Astrocyte of the spinal cord (primary cell): ENCODE measurements at regions not wholly inside any gene's neighbourhood (a gene's known extent, or its start where the extent isn't known, plus 50 kb on each side); places are given as distances from the start of the nearest gene placed in this dataset.

ENCODE experiments used
- DNase-seq: peaks from one replicate; pipeline ENCODE4 v3.0.0; 2011; ENCODE audit warnings: low read depth, low spot score
- H3K4me3 ChIP-seq: 2 replicates; pipeline ENCODE4 v1.5.1; 2011; ENCODE audit warnings: low read depth, mild to moderate bottlenecking, low read length, moderate library complexity
- CTCF ChIP-seq: IDR thresholded peaks from 2 replicates; pipeline ENCODE4 v1.5.1; 2012; ENCODE audit warnings: low read depth, mild to moderate bottlenecking, low read length, inconsistent platforms
- in situ Hi-C: cut with HindIII; loops from 2 replicates; pipeline ENCODE4 v1.10.0; 2017; ENCODE audit warnings: low sequenced_read_pairs

- in situ Hi-C loops, result no loop called here
- no peak for DNase-seq
- no peak for TF ChIP-seq CTCF
- H3K4me3 ChIP-seq, result no peak overlapping the region
Measured at GRCh38 chr3:64921281-64922065, 233.7 kb upstream of the ADAMTS9 start.

- DNase-seq, result no peak
- in situ Hi-C loops, result no loop called here
- no peak overlapping the region for H3K4me3 ChIP-seq
- no peak for TF ChIP-seq CTCF
Measured at GRCh38 chr3:64919934-64920333, 232.1 kb upstream of the ADAMTS9 start.

DNA sequence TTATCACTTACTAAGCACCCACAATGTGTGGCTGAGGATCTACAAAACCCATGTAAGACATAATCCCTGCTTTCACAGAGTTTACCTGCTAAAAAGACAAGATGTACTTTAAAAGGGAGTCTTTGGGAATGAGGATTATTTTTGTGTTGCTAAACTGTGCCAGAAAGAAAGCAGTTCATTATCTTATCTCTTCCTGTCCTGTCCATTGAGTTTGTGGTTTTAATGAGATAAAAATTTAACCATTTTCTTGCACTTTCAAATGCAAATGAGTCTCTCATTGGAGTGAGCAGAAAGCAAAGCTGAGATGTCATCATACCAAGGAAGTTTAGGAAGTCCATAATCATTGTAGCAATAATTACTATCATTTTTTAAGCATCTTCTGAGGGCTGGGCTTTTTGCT is 231.2 kb upstream of the ADAMTS9 start:
- DNase-seq, result no peak
- H3K4me3 ChIP-seq, result no peak overlapping the region
- no peak for TF ChIP-seq CTCF
- in situ Hi-C loops, result no loop called here

DNA sequence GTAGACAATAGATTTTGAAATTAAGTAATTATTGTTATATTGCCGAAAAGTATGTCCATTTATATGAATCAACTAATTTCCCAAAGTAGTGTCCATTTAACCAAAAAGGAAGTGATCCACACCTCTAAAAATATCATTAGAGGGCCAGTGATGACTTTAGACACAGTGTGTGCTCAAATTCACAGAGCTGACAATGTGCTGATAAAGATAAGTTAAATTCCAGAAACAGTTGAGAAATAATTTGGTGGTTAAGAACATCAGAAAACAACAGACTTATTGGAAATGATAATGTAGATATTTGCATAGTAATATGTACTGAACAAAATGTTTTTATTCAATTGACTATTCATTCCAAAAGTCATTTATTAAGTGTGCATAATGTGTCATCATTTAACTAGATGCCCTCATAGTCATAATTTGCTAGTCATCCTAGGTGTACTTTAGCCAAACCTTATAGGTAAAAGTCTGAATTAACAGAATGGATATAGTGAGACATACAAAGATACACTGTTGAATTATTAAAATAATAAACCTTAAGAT is 230.2 kb upstream of the ADAMTS9 start:
- no peak for TF ChIP-seq CTCF
- in situ Hi-C loops, result no loop called here
- no peak overlapping the region for H3K4me3 ChIP-seq
- DNase-seq, result no peak

- in situ Hi-C loops, result no loop called here
- no peak overlapping the region for H3K4me3 ChIP-seq
- no peak for TF ChIP-seq CTCF
- DNase-seq, result no peak
Measured at GRCh38 chr3:64916937-64917336, 229.1 kb upstream of the ADAMTS9 start.

GRCh38 chr3:64916192-64916798 is 228.5 kb upstream of the ADAMTS9 start:
- in situ Hi-C loops, result no loop called here
- no peak for DNase-seq
- H3K4me3 ChIP-seq, result no peak overlapping the region
- no peak for TF ChIP-seq CTCF
